HG03196 (cell line): ENCODE measurements at regions not wholly inside any gene's neighbourhood (a gene's known extent, or its start where the extent isn't known, plus 50 kb on each side); places are given as distances from the start of the nearest gene placed in this dataset.

Experiments used
- ATAC-seq: cut with Tn5 transposase; IDR thresholded peaks from one replicate; pipeline ENCODE4 v1.9.1; 2021; ENCODE audit not compliant: unreplicated experiment

GRCh38 chr20:6953611-6954010, 186.1 kb downstream of the BMP2 start:
- no peak for ATAC-seq

GRCh38 chr20:6954219-6954618, 186.7 kb downstream of the BMP2 start:
- no peak for ATAC-seq

GRCh38 chr20:6956056-6956455, 188.6 kb downstream of the BMP2 start:
- no peak for ATAC-seq

- ATAC-seq = no peak
Measured at GRCh38 chr20:6956574-6956973, 189.1 kb downstream of the BMP2 start.

GRCh38 chr20:6959900-6960312, 192.4 kb downstream of the BMP2 start:
- ATAC-seq = no peak

- ATAC-seq = no peak
Measured at GRCh38 chr20:6966721-6967120, 199.2 kb downstream of the BMP2 start.

GRCh38 chr20:6974838-6975237, 207.4 kb downstream of the BMP2 start:
- ATAC-seq = no peak

GRCh38 chr20:6975311-6975710, 207.8 kb downstream of the BMP2 start:
- ATAC-seq = no peak

- ATAC-seq = no peak
Measured at GRCh38 chr20:6976106-6976900, 208.8 kb downstream of the BMP2 start.

- ATAC-seq = no peak
Measured at GRCh38 chr20:6979621-6980020, 212.1 kb downstream of the BMP2 start.

GRCh38 chr20:6993011-6993410, 225.5 kb downstream of the BMP2 start:
- ATAC-seq = no peak

GRCh38 chr20:6993511-6993910, 226.0 kb downstream of the BMP2 start:
- no peak for ATAC-seq

GRCh38 chr20:6994452-6994851, 227.0 kb downstream of the BMP2 start:
- no peak for ATAC-seq

- no peak for ATAC-seq
Measured at GRCh38 chr20:6998909-6999308, 231.4 kb downstream of the BMP2 start.

GRCh38 chr20:6999381-6999780, 231.9 kb downstream of the BMP2 start:
- ATAC-seq = no peak

GRCh38 chr20:7003598-7003997, 236.1 kb downstream of the BMP2 start:
- ATAC-seq = no peak

GRCh38 chr20:7004801-7005200, 237.3 kb downstream of the BMP2 start:
- no peak for ATAC-seq

- no peak for ATAC-seq
Measured at GRCh38 chr20:7010527-7010926, 243.0 kb downstream of the BMP2 start.

GRCh38 chr20:7015257-7015656, 247.8 kb downstream of the BMP2 start:
- no peak for ATAC-seq

GRCh38 chr20:7022597-7022996, 255.1 kb downstream of the BMP2 start:
- no peak for ATAC-seq

- ATAC-seq = no peak
Measured at GRCh38 chr20:7025635-7026034, 258.1 kb downstream of the BMP2 start.

- ATAC-seq = no peak
Measured at GRCh38 chr20:7029019-7029418, 261.5 kb downstream of the BMP2 start.

GRCh38 chr20:7031222-7031621, 263.7 kb downstream of the BMP2 start:
- no peak for ATAC-seq
